ENCODE measurements at regions not wholly inside any gene's neighbourhood (a gene's known extent, or its start where the extent isn't known, plus 50 kb on each side); places are given as distances from the start of the nearest gene placed in this dataset.

DNA sequence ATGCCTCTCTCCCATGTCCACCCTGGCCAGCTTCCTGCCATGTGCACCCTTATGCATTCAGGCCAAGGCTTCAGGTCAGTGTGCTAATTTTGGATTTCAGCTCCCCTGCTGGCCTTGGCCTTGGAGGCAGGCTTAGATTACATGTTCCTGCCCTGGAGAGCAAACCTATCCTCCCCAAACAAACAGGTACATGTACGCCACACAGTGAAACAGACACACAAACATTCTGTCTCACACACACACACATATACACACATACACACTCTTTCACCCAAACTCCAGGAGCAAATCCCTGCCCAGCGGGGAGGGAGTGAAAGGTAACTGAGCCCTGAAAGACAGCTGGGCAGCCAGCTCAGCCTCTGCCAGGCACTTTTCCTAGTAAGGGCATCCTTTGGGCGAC, 62.7 kb upstream of the ARHGAP36 start:
- no peak for TF ChIP-seq EZH2phosphoT487 (IDR thresholded peaks at IDR 0.05; ENCODE audit: borderline replicate concordance, low read depth, low read length)
- TF ChIP-seq, protein P1, sequence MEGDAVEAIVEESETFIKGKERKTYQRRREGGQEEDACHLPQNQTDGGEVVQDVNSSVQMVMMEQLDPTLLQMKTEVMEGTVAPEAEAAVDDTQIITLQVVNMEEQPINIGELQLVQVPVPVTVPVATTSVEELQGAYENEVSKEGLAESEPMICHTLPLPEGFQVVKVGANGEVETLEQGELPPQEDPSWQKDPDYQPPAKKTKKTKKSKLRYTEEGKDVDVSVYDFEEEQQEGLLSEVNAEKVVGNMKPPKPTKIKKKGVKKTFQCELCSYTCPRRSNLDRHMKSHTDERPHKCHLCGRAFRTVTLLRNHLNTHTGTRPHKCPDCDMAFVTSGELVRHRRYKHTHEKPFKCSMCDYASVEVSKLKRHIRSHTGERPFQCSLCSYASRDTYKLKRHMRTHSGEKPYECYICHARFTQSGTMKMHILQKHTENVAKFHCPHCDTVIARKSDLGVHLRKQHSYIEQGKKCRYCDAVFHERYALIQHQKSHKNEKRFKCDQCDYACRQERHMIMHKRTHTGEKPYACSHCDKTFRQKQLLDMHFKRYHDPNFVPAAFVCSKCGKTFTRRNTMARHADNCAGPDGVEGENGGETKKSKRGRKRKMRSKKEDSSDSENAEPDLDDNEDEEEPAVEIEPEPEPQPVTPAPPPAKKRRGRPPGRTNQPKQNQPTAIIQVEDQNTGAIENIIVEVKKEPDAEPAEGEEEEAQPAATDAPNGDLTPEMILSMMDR (conservative IDR thresholded peaks at IDR 0.05; ENCODE audit: low read length), result no peak

Measured in OCI-LY7 (cell line).